Activated B cell treated with CpG ODN at 0.5 μM for 24 hours (primary cell): ENCODE measurements at regions not wholly inside any gene's neighbourhood (a gene's known extent, or its start where the extent isn't known, plus 50 kb on each side); places are given as distances from the start of the nearest gene placed in this dataset.

Experiments used
- ATAC-seq: fragments of 200-7000 bp; cut with Tn5 transposase; one replicate; pipeline ENCODE4 v1.10.0; 2021; ENCODE audit warnings: low read depth, mild to moderate bottlenecking, moderate library complexity
- CTCF ChIA-PET: fragments of 350-600 bp; sonication (Branson Sonifier 250); formaldehyde crosslinking; loops from one replicate; lab custom pipeline; 2021; ENCODE audit warnings: antibody characterized with exemption; lab: Charles Lee
- POLR2A ChIA-PET: fragments of 350-600 bp; sonication (Branson Sonifier 250); formaldehyde crosslinking; loops from one replicate; lab custom pipeline; 2021; ENCODE audit warnings: antibody characterized with exemption; lab: Charles Lee
- DNase-seq: peaks from one replicate; pipeline ENCODE4 v3.0.0; 2022
- H3K27ac Mint-ChIP-seq: one replicate; pipeline ENCODE4 v1.8.0; 2020; ENCODE audit warnings: mixed read lengths
- H3K27me3 Mint-ChIP-seq: one replicate; pipeline ENCODE4 v1.8.0; 2021; ENCODE audit warnings: mixed read lengths
- H3K36me3 Mint-ChIP-seq: one replicate; pipeline ENCODE4 v1.8.0; 2021; ENCODE audit warnings: low read depth, mixed read lengths
- H3K4me1 Mint-ChIP-seq: one replicate; pipeline ENCODE4 v1.8.0; 2021; ENCODE audit warnings: mixed read lengths
- H3K4me3 Mint-ChIP-seq: one replicate; pipeline ENCODE4 v1.8.0; 2020; ENCODE audit warnings: mild to moderate bottlenecking, mixed read lengths
- H3K9me3 Mint-ChIP-seq: one replicate; pipeline ENCODE4 v1.8.0; 2020; ENCODE audit warnings: mixed read lengths
- CTCF ChIP-seq: fragments of 200-600 bp; IDR thresholded peaks from one replicate; pipeline ENCODE4 v1.8.0; 2022; ENCODE audit warnings: antibody characterized with exemption, mild to moderate bottlenecking
- intact Hi-C: fragments of 100-400 bp; cut with micrococcal nuclease; formaldehyde crosslinking; loops from one replicate; pipeline ENCODE4 v1.15.1; 2024

- no peak overlapping the region for H3K4me3 Mint-ChIP-seq
- intact Hi-C loops: no loop called here
- H3K36me3 Mint-ChIP-seq: no peaks in the 10 kb centered on the region
- no peaks in the 10 kb centered on the region for H3K9me3 Mint-ChIP-seq
- ATAC-seq: no peak
- no peak for TF ChIP-seq CTCF
- no peak for DNase-seq
- peaks cover 11% of the 10 kb centered on the region for H3K4me1 Mint-ChIP-seq
- CTCF ChIA-PET: no interaction called here
- no peaks in the 10 kb centered on the region for H3K27me3 Mint-ChIP-seq
- H3K27ac Mint-ChIP-seq: no peak overlapping the region
- POLR2A ChIA-PET: no interaction called here
Measured at GRCh38 chr1:8167936-8168335, 141.8 kb upstream of the ERRFI1 start.

- ATAC-seq: no peak
- DNase-seq: no peak
- ChIA-PET POLR2A (no interaction called here), CTCF (no interaction called here)
- intact Hi-C loops: no loop called here
- Mint-ChIP-seq H3K9me3 (no peaks in the 10 kb centered on the region), H3K4me1 (peaks cover 11% of the 10 kb centered on the region), H3K4me3 (no peak overlapping the region), H3K36me3 (no peaks in the 10 kb centered on the region), H3K27me3 (peaks cover 2% of the 10 kb centered on the region), H3K27ac (no peak overlapping the region)
- no peak for TF ChIP-seq CTCF
Measured at GRCh38 chr1:8166406-8166805, 140.3 kb upstream of the ERRFI1 start.

GRCh38 chr1:8165595-8166360 is 139.7 kb upstream of the ERRFI1 start:
- H3K4me3 Mint-ChIP-seq: no peak overlapping the region
- intact Hi-C loops: no loop called here
- POLR2A ChIA-PET: interaction anchor here (0.7 kb wide), 1 partner anchor 32 kb away, joined by 3 read pairs; no protein-coding TSS in a partner anchor
- peaks cover 11% of the 10 kb centered on the region for H3K4me1 Mint-ChIP-seq
- no peak overlapping the region for H3K27ac Mint-ChIP-seq
- H3K27me3 Mint-ChIP-seq: peaks cover 4% of the 10 kb centered on the region
- H3K36me3 Mint-ChIP-seq: no peaks in the 10 kb centered on the region
- DNase-seq (no peak), ATAC-seq (no peak)
- CTCF ChIA-PET: no interaction called here
- no peak for TF ChIP-seq CTCF
- no peaks in the 10 kb centered on the region for H3K9me3 Mint-ChIP-seq

- ChIA-PET CTCF (no interaction called here), POLR2A (no interaction called here)
- no peak for ATAC-seq
- H3K36me3 Mint-ChIP-seq: no peaks in the 10 kb centered on the region
- H3K27me3 Mint-ChIP-seq: peaks cover 6% of the 10 kb centered on the region
- no peak overlapping the region for H3K27ac Mint-ChIP-seq
- intact Hi-C loops: no loop called here
- H3K4me1 Mint-ChIP-seq: peaks cover 7% of the 10 kb centered on the region
- H3K4me3 Mint-ChIP-seq: no peak overlapping the region
- no peak for DNase-seq
- no peaks in the 10 kb centered on the region for H3K9me3 Mint-ChIP-seq
- no peak for TF ChIP-seq CTCF
Measured at GRCh38 chr1:8164670-8165069, 138.6 kb upstream of the ERRFI1 start.

GRCh38 chr1:8163039-8163438 is 136.9 kb upstream of the ERRFI1 start:
- H3K27ac Mint-ChIP-seq: no peak overlapping the region
- intact Hi-C loops: no loop called here
- no peak overlapping the region for H3K4me3 Mint-ChIP-seq

More at GRCh38 chr1:8163039-8163438, 136.9 kb upstream of the ERRFI1 start:
- no peak for TF ChIP-seq CTCF
- H3K36me3 Mint-ChIP-seq: no peaks in the 10 kb centered on the region
- ChIA-PET CTCF (no interaction called here), POLR2A (no interaction called here)
- ATAC-seq: no peak
- H3K27me3 Mint-ChIP-seq: peaks cover 10% of the 10 kb centered on the region
- no peak for DNase-seq
- no peaks in the 10 kb centered on the region for H3K9me3 Mint-ChIP-seq
- H3K4me1 Mint-ChIP-seq: no peaks in the 10 kb centered on the region
